OCI-M2 (cell line): ENCODE measurements at regions not wholly inside any gene's neighbourhood (a gene's known extent, or its start where the extent isn't known, plus 50 kb on each side); places are given as distances from the start of the nearest gene placed in this dataset.
"Not testable (repeated sequence)": the region's sequence is repeated elsewhere in the genome, so short reads cannot be mapped to it uniquely, and the experiment has no call there.

Source experiments
- DNase-seq: peaks from one replicate; lab custom pipeline; 2025; ENCODE audit not compliant: unreplicated experiment; lab: John Stamatoyannopoulos, UW

- no peak for DNase-seq
Observed at GRCh38 chr14:89572596-89573398, 155.8 kb upstream of the FOXN3 start.

GRCh38 chr14:89571491-89571890 lies 154.5 kb upstream of the FOXN3 start:
- DNase-seq, result no peak

- no peak for DNase-seq
Observed at GRCh38 chr14:89566644-89567415, 149.8 kb upstream of the FOXN3 start.

- no peak for DNase-seq
Observed at GRCh38 chr14:89566180-89566579, 149.1 kb upstream of the FOXN3 start.

GRCh38 chr14:89565607-89566006 lies 148.6 kb upstream of the FOXN3 start:
- DNase-seq, result no peak

- no peak for DNase-seq
Observed at GRCh38 chr14:89564989-89565388, 148.0 kb upstream of the FOXN3 start.

GRCh38 chr14:89564286-89564957 lies 147.4 kb upstream of the FOXN3 start:
- no peak for DNase-seq

GRCh38 chr14:89563471-89563870 lies 146.4 kb upstream of the FOXN3 start:
- DNase-seq, result no peak

GRCh38 chr14:89551955-89552354 lies 134.9 kb upstream of the FOXN3 start:
- DNase-seq, result no peak

GRCh38 chr14:89551432-89551831 lies 134.4 kb upstream of the FOXN3 start:
- DNase-seq, result no peak

- DNase-seq, result no peak
Observed at GRCh38 chr14:89550821-89551220, 133.8 kb upstream of the FOXN3 start.

- DNase-seq, result no peak
Observed at GRCh38 chr14:89549381-89550125, 132.5 kb upstream of the FOXN3 start.

- not testable (repeated sequence) for DNase-seq
Observed at GRCh38 chr14:89547047-89547446, 130.0 kb upstream of the FOXN3 start.

GRCh38 chr14:89544636-89545301 lies 127.7 kb upstream of the FOXN3 start:
- no peak for DNase-seq

GRCh38 chr14:89543425-89543790 lies 126.4 kb upstream of the FOXN3 start:
- DNase-seq, result no peak

- DNase-seq, result no peak
Observed at GRCh38 chr14:89542786-89543424, 125.9 kb upstream of the FOXN3 start.

GRCh38 chr14:89540830-89541470 lies 123.9 kb upstream of the FOXN3 start:
- DNase-seq, result no peak

- DNase-seq, result no peak
Observed at GRCh38 chr14:89540009-89540829, 123.2 kb upstream of the FOXN3 start.

- DNase-seq, result no peak
Observed at GRCh38 chr14:89537911-89538310, 120.9 kb upstream of the FOXN3 start.
